OCI-LY3 (cell line): ENCODE measurements at regions not wholly inside any gene's neighbourhood (a gene's known extent, or its start where the extent isn't known, plus 50 kb on each side); places are given as distances from the start of the nearest gene placed in this dataset.

Experiments
- EZH2phosphoT487 ChIP-seq: fragments of 200-600 bp; shearing (Covaris generic); IDR thresholded peaks from 2 replicates; pipeline ENCODE4 v1.6.1; 2018; ENCODE audit warnings: antibody characterized with exemption, mixed run types, low read depth
- TF ChIP-seq, protein P1 (sequence below): fragments of 200-600, 300-600 bp; sonication (generic); IDR thresholded peaks from 2 replicates; pipeline ENCODE4 v1.5.1; 2014; ENCODE audit warnings: antibody characterized with exemption, low read length, low read depth

DNA sequence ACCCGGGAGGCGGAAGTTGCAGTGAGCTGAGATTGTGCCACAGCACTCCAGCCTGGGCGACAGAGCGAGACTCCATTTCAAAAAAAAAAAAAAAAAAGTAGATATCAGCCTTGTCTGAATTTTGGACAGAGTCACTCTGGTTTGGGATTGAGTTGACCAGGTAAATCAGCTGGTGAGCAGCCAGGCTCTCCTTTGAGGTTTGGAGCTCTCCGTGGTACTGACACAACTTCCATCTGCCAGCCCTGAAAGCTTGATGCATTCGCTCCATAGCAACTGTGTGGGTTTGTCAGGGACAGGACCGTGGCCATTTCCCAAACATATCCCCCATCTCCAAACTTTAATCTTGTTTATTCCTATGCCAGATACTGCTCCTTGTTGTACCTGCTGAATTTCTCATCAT lies 155.2 kb downstream of the DMRTA2 start:
- TF ChIP-seq, protein P1, sequence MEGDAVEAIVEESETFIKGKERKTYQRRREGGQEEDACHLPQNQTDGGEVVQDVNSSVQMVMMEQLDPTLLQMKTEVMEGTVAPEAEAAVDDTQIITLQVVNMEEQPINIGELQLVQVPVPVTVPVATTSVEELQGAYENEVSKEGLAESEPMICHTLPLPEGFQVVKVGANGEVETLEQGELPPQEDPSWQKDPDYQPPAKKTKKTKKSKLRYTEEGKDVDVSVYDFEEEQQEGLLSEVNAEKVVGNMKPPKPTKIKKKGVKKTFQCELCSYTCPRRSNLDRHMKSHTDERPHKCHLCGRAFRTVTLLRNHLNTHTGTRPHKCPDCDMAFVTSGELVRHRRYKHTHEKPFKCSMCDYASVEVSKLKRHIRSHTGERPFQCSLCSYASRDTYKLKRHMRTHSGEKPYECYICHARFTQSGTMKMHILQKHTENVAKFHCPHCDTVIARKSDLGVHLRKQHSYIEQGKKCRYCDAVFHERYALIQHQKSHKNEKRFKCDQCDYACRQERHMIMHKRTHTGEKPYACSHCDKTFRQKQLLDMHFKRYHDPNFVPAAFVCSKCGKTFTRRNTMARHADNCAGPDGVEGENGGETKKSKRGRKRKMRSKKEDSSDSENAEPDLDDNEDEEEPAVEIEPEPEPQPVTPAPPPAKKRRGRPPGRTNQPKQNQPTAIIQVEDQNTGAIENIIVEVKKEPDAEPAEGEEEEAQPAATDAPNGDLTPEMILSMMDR = no peak
- no peak for TF ChIP-seq EZH2phosphoT487
